Gastroesophageal sphincter (tissue), 4 donors: ENCODE measurements at regions not wholly inside any gene's neighbourhood (a gene's known extent, or its start where the extent isn't known, plus 50 kb on each side); places are given as distances from the start of the nearest gene placed in this dataset.
"Not testable (repeated sequence)": the region's sequence is repeated elsewhere in the genome, so short reads cannot be mapped to it uniquely, and the experiment has no call there.

ENCODE experiments used
- ATAC-seq: fragments of 150-250 bp; one replicate; pipeline ENCODE4 v1.9.1; 2016; ENCODE audit warnings: mild to moderate bottlenecking, moderate library complexity
- H3K27ac ChIP-seq, 4 donors: fragments of 200-600 bp; sonication (generic) in 3 of 4; 1 replicate in 3 of 4; 2 replicates in 1 of 4; pipeline ENCODE4 v1.5.1; 2016 to 2019
- H3K27me3 ChIP-seq: fragments of 200-600 bp; sonication (generic); one replicate; pipeline ENCODE4 v1.5.1; 2019
- H3K36me3 ChIP-seq, 2 donors: fragments of 200-600 bp; sonication (generic); one replicate each; pipeline ENCODE4 v1.5.1; 2019; ENCODE audit warnings: control low read depth in 1 of 2
- H3K4me1 ChIP-seq, 3 donors: fragments of 200-600 bp; sonication (generic); 1 replicate in 2 of 3; 2 replicates in 1 of 3; pipeline ENCODE4 v1.5.1; 2016 to 2019; ENCODE audit warnings: control low read depth in 2 of 3
- H3K4me3 ChIP-seq, 2 donors: fragments of 200-600 bp; sonication (generic); one replicate each; pipeline ENCODE4 v1.5.1; 2019; ENCODE audit warnings: mild to moderate bottlenecking in 1 of 2, moderate library complexity in 1 of 2
- H3K9me3 ChIP-seq, 3 donors: fragments of 200-600 bp; sonication (generic); one replicate each; pipeline ENCODE4 v1.5.1; 2017 to 2019; ENCODE audit warnings: control low read depth in 2 of 3
- CTCF ChIP-seq, 4 experiments: fragments of 200-600 bp in 2 of 4; fragments of 450-650 bp in 2 of 4; sonication (generic) in 1 of 4; IDR thresholded peaks; one replicate each; pipeline ENCODE4 v1.5.1; 2017 to 2019; ENCODE audit warnings: antibody characterized with exemption in 4 of 4, mild to moderate bottlenecking in 2 of 4, moderate library complexity in 2 of 4
- EP300 ChIP-seq: sonication (generic); formaldehyde crosslinking; IDR thresholded peaks from one replicate; pipeline ENCODE4 v1.6.1; 2017; ENCODE audit warnings: antibody characterized with exemption, mild to moderate bottlenecking
- POLR2A ChIP-seq, 2 donors: fragments of 450-650 bp; IDR thresholded peaks; one replicate each; pipeline ENCODE4 v1.6.1; 2017; ENCODE audit warnings: antibody characterized with exemption in 2 of 2, mild to moderate bottlenecking in 2 of 2, moderate library complexity in 1 of 2
- POLR2AphosphoS5 ChIP-seq: sonication (generic); formaldehyde crosslinking; IDR thresholded peaks from one replicate; pipeline ENCODE4 v1.6.1; 2017; ENCODE audit warnings: antibody characterized with exemption
- WGBS, 2 donors: methylation state at CpG; one replicate each; pipeline ENCODE4 v1.1.5; 2018; ENCODE audit warnings: low coverage in 1 of 2; 5-methylcytosine and 5-hydroxymethylcytosine counted together

GRCh38 chr9:2425676-2426075, 195.9 kb upstream of the VLDLR start:
- no peak overlapping the region for H3K27ac ChIP-seq
- no peak for TF ChIP-seq POLR2AphosphoS5
- no peak for TF ChIP-seq EP300
- no peak for TF ChIP-seq CTCF (IDR thresholded peaks at IDR 0.05)
- no peaks in the 10 kb centered on the region for H3K9me3 ChIP-seq
- no peak for ATAC-seq
- H3K36me3 ChIP-seq, result no peaks in the 10 kb centered on the region
- H3K4me3 ChIP-seq, result no peak overlapping the region
- no peaks in the 10 kb centered on the region for H3K27me3 ChIP-seq
- WGBS, 2 donors, result 33 to 79% methylated on average over 2 of the region's 2 CpGs
- no peaks in the 10 kb centered on the region for H3K4me1 ChIP-seq

- TF ChIP-seq POLR2A (IDR thresholded peaks at IDR 0.05), result no peak
- TF ChIP-seq EP300, result no peak
- no peak for TF ChIP-seq CTCF (IDR thresholded peaks at IDR 0.05)
- no peak for TF ChIP-seq POLR2AphosphoS5
- 91 to 93% methylated on average over 4 to 6 of the region's 10 CpGs for WGBS, 2 donors
- ATAC-seq, result no peak
- Histone ChIP-seq H3K9me3 (no peaks in the 10 kb centered on the region), H3K27ac (no peak overlapping the region), H3K4me1 (no peaks in the 10 kb centered on the region), H3K36me3 (no peaks in the 10 kb centered on the region), H3K4me3 (no peak overlapping the region), H3K27me3 (no peaks in the 10 kb centered on the region)
Measured at GRCh38 chr9:2427120-2427891, 194.3 kb upstream of the VLDLR start.

GRCh38 chr9:2439957-2440356, 181.6 kb upstream of the VLDLR start:
- Histone ChIP-seq H3K4me1 (no peaks in the 10 kb centered on the region), H3K4me3 (no peak overlapping the region), H3K27me3 (no peaks in the 10 kb centered on the region), H3K9me3 (peaks cover 0 to 34% (median 0%) of the 10 kb centered on the region in 3 donors), H3K27ac (no peak overlapping the region), H3K36me3 (no peaks in the 10 kb centered on the region)
- 80% methylated on average over 3 of the region's 3 CpGs; no CpG with 5 or more reads in 1 of the 2 donors for WGBS, 2 donors
- TF ChIP-seq POLR2AphosphoS5 (no peak), CTCF (IDR thresholded peaks at IDR 0.05) (no peak), POLR2A (IDR thresholded peaks at IDR 0.05) (no peak), EP300 (no peak)
- no peak for ATAC-seq

- not testable (repeated sequence) for H3K4me1 ChIP-seq, ATAC-seq, H3K27ac ChIP-seq, H3K36me3 ChIP-seq, H3K27me3 ChIP-seq, H3K4me3 ChIP-seq
- 80 to 89% methylated on average over 1 of the region's 1 CpG for WGBS, 2 donors
- peaks cover 0 to 25% (median 0%) of the 10 kb centered on the region in 3 donors for H3K9me3 ChIP-seq
Measured at GRCh38 chr9:2443933-2444332, 177.7 kb upstream of the VLDLR start.

GRCh38 chr9:2448193-2448738, 173.3 kb upstream of the VLDLR start:
- Histone ChIP-seq H3K4me1 (no peaks in the 10 kb centered on the region), H3K4me3 (no peak overlapping the region), H3K36me3 (no peaks in the 10 kb centered on the region), H3K27ac (no peak overlapping the region), H3K27me3 (no peaks in the 10 kb centered on the region), H3K9me3 (no peaks in the 10 kb centered on the region)
- TF ChIP-seq POLR2A (IDR thresholded peaks at IDR 0.05) (no peak), CTCF (IDR thresholded peaks at IDR 0.05) (no peak), EP300 (no peak), POLR2AphosphoS5 (no peak)
- no peak for ATAC-seq
- 40 to 89% methylated on average over 1 to 2 of the region's 2 CpGs for WGBS, 2 donors
